ENCODE measurements at regions not wholly inside any gene's neighbourhood (a gene's known extent, or its start where the extent isn't known, plus 50 kb on each side); places are given as distances from the start of the nearest gene placed in this dataset.

- no peak for DNase-seq (ENCODE audit: low spot score)
- TF ChIP-seq CTCF (IDR thresholded peaks at IDR 0.05): no peak
- Histone ChIP-seq H3K4me3 (no peak overlapping the region), H3K27ac (no peak overlapping the region)
Observed at GRCh38 chr1:96513136-96513535, 208.4 kb upstream of the PTBP2 start.

GRCh38 chr1:96515430-96515829 is 206.2 kb upstream of the PTBP2 start:
- TF ChIP-seq CTCF (IDR thresholded peaks at IDR 0.05): no peak
- no peak overlapping the region for H3K4me3 ChIP-seq
- no peak overlapping the region for H3K27ac ChIP-seq
- DNase-seq (ENCODE audit: low spot score): no peak

GRCh38 chr1:96515925-96516324 is 205.7 kb upstream of the PTBP2 start:
- no peak overlapping the region for H3K27ac ChIP-seq
- no peak for DNase-seq (ENCODE audit: low spot score)
- TF ChIP-seq CTCF (IDR thresholded peaks at IDR 0.05): no peak
- no peak overlapping the region for H3K4me3 ChIP-seq

GRCh38 chr1:96519851-96520578 is 201.6 kb upstream of the PTBP2 start:
- H3K27ac ChIP-seq: no peak overlapping the region
- no peak for DNase-seq (ENCODE audit: low spot score)
- peak overlapping the region; percentile 28 for H3K4me3 ChIP-seq
- no peak for TF ChIP-seq CTCF (IDR thresholded peaks at IDR 0.05)

- no peak overlapping the region for H3K27ac ChIP-seq
- peak overlapping the region; percentile 28 for H3K4me3 ChIP-seq
- no peak for DNase-seq (ENCODE audit: low spot score)
- no peak for TF ChIP-seq CTCF (IDR thresholded peaks at IDR 0.05)
Observed at GRCh38 chr1:96520579-96520947, 201.0 kb upstream of the PTBP2 start.

- Histone ChIP-seq H3K27ac (no peak overlapping the region), H3K4me3 (no peak overlapping the region)
- TF ChIP-seq CTCF (IDR thresholded peaks at IDR 0.05): no peak
- DNase-seq (ENCODE audit: low spot score): no peak
Observed at GRCh38 chr1:96521010-96521409, 200.6 kb upstream of the PTBP2 start.

- H3K4me3 ChIP-seq: no peak overlapping the region
- no peak for DNase-seq (ENCODE audit: low spot score)
- no peak overlapping the region for H3K27ac ChIP-seq
- no peak for TF ChIP-seq CTCF (IDR thresholded peaks at IDR 0.05)
Observed at GRCh38 chr1:96521994-96522760, 199.4 kb upstream of the PTBP2 start.
